ENCODE measurements at regions not wholly inside any gene's neighbourhood (a gene's known extent, or its start where the extent isn't known, plus 50 kb on each side); places are given as distances from the start of the nearest gene placed in this dataset.

GRCh38 chr5:5652181-5652580 is 229.7 kb downstream of the ICE1 start:
- H3K27ac ChIP-seq, result no peak overlapping the region
- H3K36me3 ChIP-seq, result no peaks in the 10 kb centered on the region
- TF ChIP-seq, protein P1, sequence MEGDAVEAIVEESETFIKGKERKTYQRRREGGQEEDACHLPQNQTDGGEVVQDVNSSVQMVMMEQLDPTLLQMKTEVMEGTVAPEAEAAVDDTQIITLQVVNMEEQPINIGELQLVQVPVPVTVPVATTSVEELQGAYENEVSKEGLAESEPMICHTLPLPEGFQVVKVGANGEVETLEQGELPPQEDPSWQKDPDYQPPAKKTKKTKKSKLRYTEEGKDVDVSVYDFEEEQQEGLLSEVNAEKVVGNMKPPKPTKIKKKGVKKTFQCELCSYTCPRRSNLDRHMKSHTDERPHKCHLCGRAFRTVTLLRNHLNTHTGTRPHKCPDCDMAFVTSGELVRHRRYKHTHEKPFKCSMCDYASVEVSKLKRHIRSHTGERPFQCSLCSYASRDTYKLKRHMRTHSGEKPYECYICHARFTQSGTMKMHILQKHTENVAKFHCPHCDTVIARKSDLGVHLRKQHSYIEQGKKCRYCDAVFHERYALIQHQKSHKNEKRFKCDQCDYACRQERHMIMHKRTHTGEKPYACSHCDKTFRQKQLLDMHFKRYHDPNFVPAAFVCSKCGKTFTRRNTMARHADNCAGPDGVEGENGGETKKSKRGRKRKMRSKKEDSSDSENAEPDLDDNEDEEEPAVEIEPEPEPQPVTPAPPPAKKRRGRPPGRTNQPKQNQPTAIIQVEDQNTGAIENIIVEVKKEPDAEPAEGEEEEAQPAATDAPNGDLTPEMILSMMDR (IDR thresholded peaks at IDR 0.05), result no peak
- TF ChIP-seq POLR2A (IDR thresholded peaks at IDR 0.05), result no peak
- DNase-seq, result no peak
- H3K4me3 ChIP-seq, result no peak overlapping the region
- H3K27me3 ChIP-seq, result no peaks in the 10 kb centered on the region
- H3K4me1 ChIP-seq, result no peaks in the 10 kb centered on the region
- no peaks in the 10 kb centered on the region for H3K9me3 ChIP-seq

DNA sequence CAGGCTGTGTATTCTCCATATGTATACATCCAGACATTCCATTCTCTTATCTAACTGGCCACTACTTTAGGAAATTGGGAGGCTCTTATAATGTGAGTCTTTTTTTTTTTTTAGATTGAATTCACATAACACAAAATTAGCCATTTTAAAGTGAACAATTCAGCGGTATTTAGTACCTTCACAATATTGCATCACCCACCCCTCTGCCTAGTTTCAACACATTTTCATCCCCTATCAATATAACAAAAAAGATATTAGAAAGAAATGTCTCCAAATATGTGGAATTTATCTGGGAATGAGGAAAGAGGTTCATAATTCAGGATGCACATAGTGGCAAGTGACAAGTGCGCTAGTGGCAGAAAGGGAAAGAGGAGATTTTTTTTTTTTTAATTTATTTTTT is 228.5 kb downstream of the ICE1 start:
- no peaks in the 10 kb centered on the region for H3K36me3 ChIP-seq
- no peaks in the 10 kb centered on the region for H3K27me3 ChIP-seq
- H3K9me3 ChIP-seq, result no peaks in the 10 kb centered on the region
- no peak overlapping the region for H3K27ac ChIP-seq
- H3K4me1 ChIP-seq, result no peaks in the 10 kb centered on the region
- TF ChIP-seq, protein P1 (IDR thresholded peaks at IDR 0.05), result no peak
- TF ChIP-seq POLR2A (IDR thresholded peaks at IDR 0.05), result no peak
- no peak overlapping the region for H3K4me3 ChIP-seq
- DNase-seq, result no peak

- Histone ChIP-seq H3K4me1 (no peaks in the 10 kb centered on the region), H3K27ac (no peak overlapping the region), H3K27me3 (no peaks in the 10 kb centered on the region), H3K4me3 (no peak overlapping the region), H3K36me3 (no peaks in the 10 kb centered on the region), H3K9me3 (no peaks in the 10 kb centered on the region)
- TF ChIP-seq POLR2A (IDR thresholded peaks at IDR 0.05), result no peak
- TF ChIP-seq, protein P1 (IDR thresholded peaks at IDR 0.05), result no peak
- DNase-seq, result no peak
Observed at GRCh38 chr5:5650242-5650641, 227.8 kb downstream of the ICE1 start.

DNA sequence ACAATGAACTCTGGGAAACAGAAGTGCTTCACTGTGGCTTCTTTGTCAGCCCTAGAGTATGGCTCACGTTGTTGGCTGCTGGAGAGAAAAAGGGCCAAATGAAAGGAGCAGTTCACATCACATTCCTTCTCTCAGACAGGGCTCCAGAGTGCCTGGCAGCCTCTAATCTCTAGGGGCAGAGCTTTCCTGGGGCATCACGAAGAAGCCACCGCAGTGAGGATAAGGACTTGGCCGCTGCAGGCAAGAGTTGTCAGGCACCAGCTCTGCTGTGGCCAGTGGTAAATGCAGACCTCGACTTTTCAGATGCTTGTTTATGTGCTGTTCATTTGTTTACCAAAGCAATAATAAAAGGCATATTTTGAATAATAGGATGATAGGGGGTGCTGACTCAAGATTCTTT is 227.2 kb downstream of the ICE1 start:
- H3K27ac ChIP-seq, result no peak overlapping the region
- DNase-seq, result no peak
- H3K4me3 ChIP-seq, result no peak overlapping the region
- H3K4me1 ChIP-seq, result no peaks in the 10 kb centered on the region
- TF ChIP-seq, protein P1 (IDR thresholded peaks at IDR 0.05), result no peak
- TF ChIP-seq POLR2A (IDR thresholded peaks at IDR 0.05), result no peak
- no peaks in the 10 kb centered on the region for H3K9me3 ChIP-seq
- H3K27me3 ChIP-seq, result no peaks in the 10 kb centered on the region
- no peaks in the 10 kb centered on the region for H3K36me3 ChIP-seq

GRCh38 chr5:5648694-5649093 is 226.2 kb downstream of the ICE1 start:
- TF ChIP-seq, protein P1 (IDR thresholded peaks at IDR 0.05), result no peak
- no peak for TF ChIP-seq POLR2A (IDR thresholded peaks at IDR 0.05)
- no peak overlapping the region for H3K27ac ChIP-seq
- H3K9me3 ChIP-seq, result no peaks in the 10 kb centered on the region
- no peaks in the 10 kb centered on the region for H3K36me3 ChIP-seq
- DNase-seq, result no peak
- H3K4me3 ChIP-seq, result no peak overlapping the region
- no peaks in the 10 kb centered on the region for H3K4me1 ChIP-seq
- no peaks in the 10 kb centered on the region for H3K27me3 ChIP-seq

DNA sequence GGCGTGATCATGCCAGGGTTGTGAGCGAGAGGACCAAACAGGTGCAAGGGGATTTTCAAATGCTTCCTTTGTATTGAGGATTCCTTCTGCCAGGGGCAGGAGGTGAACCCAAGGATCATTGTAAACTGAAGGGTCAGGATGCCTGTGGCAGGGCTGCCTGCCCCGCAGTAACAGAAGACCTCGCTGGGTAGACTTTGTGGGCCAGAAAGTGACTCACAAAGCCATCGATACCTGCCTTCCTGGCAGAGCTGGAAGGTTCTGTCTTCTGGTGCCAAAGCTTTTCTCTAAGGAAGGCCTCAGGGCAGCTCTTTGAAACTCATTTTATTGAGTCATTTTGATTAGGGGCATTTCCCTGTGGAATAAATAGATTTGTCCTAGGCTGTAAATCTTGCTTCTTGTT is 223.4 kb downstream of the ICE1 start:
- Histone ChIP-seq H3K36me3 (no peaks in the 10 kb centered on the region), H3K9me3 (no peaks in the 10 kb centered on the region), H3K27me3 (no peaks in the 10 kb centered on the region), H3K4me1 (no peaks in the 10 kb centered on the region), H3K4me3 (no peak overlapping the region), H3K27ac (no peak overlapping the region)
- TF ChIP-seq, protein P1 (IDR thresholded peaks at IDR 0.05), result no peak
- TF ChIP-seq POLR2A (IDR thresholded peaks at IDR 0.05), result no peak
- DNase-seq, result no peak

Measured in Peyer's patch (tissue), 4 donors.